ENCODE measurements at regions not wholly inside any gene's neighbourhood (a gene's known extent, or its start where the extent isn't known, plus 50 kb on each side); places are given as distances from the start of the nearest gene placed in this dataset.
"Not testable (repeated sequence)": the region's sequence is repeated elsewhere in the genome, so short reads cannot be mapped to it uniquely, and the experiment has no call there.

DNA sequence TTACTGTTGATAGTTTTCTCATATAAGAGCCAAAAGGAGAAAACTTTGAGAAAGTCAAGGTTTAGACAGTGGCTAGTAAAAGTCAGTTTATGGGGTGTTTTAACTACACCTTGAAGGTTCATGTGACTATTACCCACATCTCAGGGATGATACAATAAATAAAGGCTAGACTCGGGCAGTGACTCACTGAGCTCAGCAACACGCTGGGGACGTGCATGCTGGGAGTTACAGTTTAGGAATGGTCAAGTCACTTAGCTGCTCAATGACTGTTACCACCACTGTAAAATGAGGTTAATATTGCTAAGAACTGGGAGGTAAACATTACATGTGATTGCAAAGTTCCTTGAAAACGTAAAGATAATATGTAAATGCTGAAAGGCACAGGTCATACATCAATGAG is 1254.4 kb upstream of the PHF14 start:
- TF ChIP-seq, protein P1, sequence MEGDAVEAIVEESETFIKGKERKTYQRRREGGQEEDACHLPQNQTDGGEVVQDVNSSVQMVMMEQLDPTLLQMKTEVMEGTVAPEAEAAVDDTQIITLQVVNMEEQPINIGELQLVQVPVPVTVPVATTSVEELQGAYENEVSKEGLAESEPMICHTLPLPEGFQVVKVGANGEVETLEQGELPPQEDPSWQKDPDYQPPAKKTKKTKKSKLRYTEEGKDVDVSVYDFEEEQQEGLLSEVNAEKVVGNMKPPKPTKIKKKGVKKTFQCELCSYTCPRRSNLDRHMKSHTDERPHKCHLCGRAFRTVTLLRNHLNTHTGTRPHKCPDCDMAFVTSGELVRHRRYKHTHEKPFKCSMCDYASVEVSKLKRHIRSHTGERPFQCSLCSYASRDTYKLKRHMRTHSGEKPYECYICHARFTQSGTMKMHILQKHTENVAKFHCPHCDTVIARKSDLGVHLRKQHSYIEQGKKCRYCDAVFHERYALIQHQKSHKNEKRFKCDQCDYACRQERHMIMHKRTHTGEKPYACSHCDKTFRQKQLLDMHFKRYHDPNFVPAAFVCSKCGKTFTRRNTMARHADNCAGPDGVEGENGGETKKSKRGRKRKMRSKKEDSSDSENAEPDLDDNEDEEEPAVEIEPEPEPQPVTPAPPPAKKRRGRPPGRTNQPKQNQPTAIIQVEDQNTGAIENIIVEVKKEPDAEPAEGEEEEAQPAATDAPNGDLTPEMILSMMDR (conservative IDR thresholded peaks at IDR 0.05), result no peak
- TF ChIP-seq EZH2 (IDR thresholded peaks at IDR 0.05; ENCODE audit: low read depth), result no peak
- no TSS peak for BruUV-seq (replicated peaks)
- Histone ChIP-seq H3K9me2 (ENCODE audit: insufficient read depth) (no peaks in the 10 kb centered on the region), H4K20me1 (ENCODE audit: insufficient read depth) (no peaks in the 10 kb centered on the region), H3K4me1 (replicated peaks; ENCODE audit: insufficient read depth) (no peaks in the 10 kb centered on the region), H3K79me2 (ENCODE audit: low read depth) (no peaks in the 10 kb centered on the region), H3K36me3 (ENCODE audit: low read depth) (no peaks in the 10 kb centered on the region), H3K4me2 (no peak overlapping the region), H3F3A (ENCODE audit: insufficient read depth, low read depth) (no peaks in the 10 kb centered on the region), H3K4me3 (no peak overlapping the region), H2AFZ (no peak overlapping the region; the same call in 1 of the 2 replicates), H3K27ac (no peak overlapping the region), H3K9me3 (ENCODE audit: insufficient read depth, low read depth) (no peaks in the 10 kb centered on the region), H3K27me3 (ENCODE audit: insufficient read depth, low read depth) (no peaks in the 10 kb centered on the region)
- ChIA-PET POLR2A (ENCODE audit: unreplicated experiment) (no interaction called here), CTCF (no interaction called here)
- intact Hi-C loops (cut with micrococcal nuclease; ENCODE audit: unreplicated experiment), result no loop called here
- no peak for DNase-seq

DNA sequence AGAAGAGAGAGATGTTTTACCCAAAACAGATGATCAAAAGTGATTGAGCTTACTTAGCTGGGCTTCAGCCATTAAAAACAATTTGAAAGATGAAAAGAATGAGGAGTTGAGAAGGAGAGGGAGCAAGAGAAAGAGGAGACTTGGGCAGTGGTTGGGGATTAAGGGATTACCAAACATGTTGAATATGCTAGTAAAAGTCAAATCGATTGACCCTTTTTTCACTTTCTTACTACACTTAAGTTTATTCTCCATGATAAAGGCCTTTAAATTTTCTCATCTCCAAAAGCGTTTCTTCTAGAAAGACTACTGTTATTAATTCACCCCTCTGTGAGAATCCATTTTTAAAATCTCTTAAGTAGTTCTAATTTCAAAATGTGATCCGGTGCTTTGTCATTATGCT is 1254.0 kb upstream of the PHF14 start:
- POLR2A ChIA-PET (ENCODE audit: unreplicated experiment), result no interaction called here
- H3K36me3 ChIP-seq (ENCODE audit: low read depth), result no peaks in the 10 kb centered on the region
- H3K4me2 ChIP-seq, result no peak overlapping the region
- H3F3A ChIP-seq (ENCODE audit: insufficient read depth, low read depth), result no peaks in the 10 kb centered on the region
- H3K27ac ChIP-seq, result no peak overlapping the region
- H3K4me1 ChIP-seq (replicated peaks; ENCODE audit: insufficient read depth), result no peaks in the 10 kb centered on the region
- H3K79me2 ChIP-seq (ENCODE audit: low read depth), result no peaks in the 10 kb centered on the region
- no TSS peak for BruUV-seq (replicated peaks)
- DNase-seq, result no peak
- H3K9me3 ChIP-seq (ENCODE audit: insufficient read depth, low read depth), result no peaks in the 10 kb centered on the region
- intact Hi-C loops (cut with micrococcal nuclease; ENCODE audit: unreplicated experiment), result no loop called here
- H2AFZ ChIP-seq, result no peak overlapping the region; the same call in 1 of the 2 replicates
- no peaks in the 10 kb centered on the region for H4K20me1 ChIP-seq (ENCODE audit: insufficient read depth)
- CTCF ChIA-PET, result no interaction called here
- H3K27me3 ChIP-seq (ENCODE audit: insufficient read depth, low read depth), result no peaks in the 10 kb centered on the region
- no peak overlapping the region for H3K4me3 ChIP-seq
- no peaks in the 10 kb centered on the region for H3K9me2 ChIP-seq (ENCODE audit: insufficient read depth)
- TF ChIP-seq EZH2 (IDR thresholded peaks at IDR 0.05; ENCODE audit: low read depth), result no peak
- TF ChIP-seq, protein P1 (conservative IDR thresholded peaks at IDR 0.05), result no peak

DNA sequence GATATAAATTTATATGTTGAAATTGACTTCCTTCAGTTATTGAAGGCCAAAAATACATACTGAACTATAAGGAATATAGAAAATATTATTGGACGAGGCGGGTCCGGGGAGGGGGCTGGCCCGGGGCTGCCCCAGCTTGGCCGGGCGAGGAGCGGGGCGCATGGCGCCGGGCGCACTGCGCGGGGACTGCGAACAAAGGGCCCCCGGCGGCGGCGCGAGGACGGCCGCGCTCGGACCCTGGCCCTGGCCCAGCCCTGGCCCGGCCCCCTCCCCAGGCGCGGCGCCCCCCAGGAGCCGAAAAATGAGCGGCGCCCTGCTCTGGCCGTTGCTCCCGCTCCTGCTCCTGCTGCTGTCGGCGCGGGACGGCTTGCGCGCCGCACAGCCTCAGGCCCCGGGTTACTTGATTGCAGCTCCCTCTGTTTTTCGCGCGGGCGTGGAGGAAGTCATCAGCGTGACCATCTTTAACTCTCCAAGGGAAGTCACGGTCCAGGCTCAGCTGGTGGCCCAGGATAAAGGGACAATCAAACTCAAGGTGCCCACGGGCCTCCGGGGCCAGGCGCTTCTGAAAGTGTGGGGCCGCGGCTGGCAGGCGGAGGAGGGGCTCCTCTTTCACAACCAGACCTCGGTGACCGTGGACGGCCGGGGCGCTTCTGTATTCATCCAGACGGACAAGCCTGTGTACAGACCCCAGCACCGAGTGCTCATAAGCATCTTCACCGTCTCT is 1247.6 kb upstream of the PHF14 start:
- H3K27ac ChIP-seq; CTCF ChIA-PET; H3K27me3 ChIP-seq (ENCODE audit: insufficient read depth, low read depth); H3K9me2 ChIP-seq (ENCODE audit: insufficient read depth); BruUV-seq (replicated peaks); H3K4me2 ChIP-seq; H3K79me2 ChIP-seq (ENCODE audit: low read depth); H3F3A ChIP-seq (ENCODE audit: insufficient read depth, low read depth); H3K36me3 ChIP-seq (ENCODE audit: low read depth); POLR2A ChIA-PET (ENCODE audit: unreplicated experiment); H3K9me3 ChIP-seq (ENCODE audit: insufficient read depth, low read depth); DNase-seq; H3K4me1 ChIP-seq (replicated peaks; ENCODE audit: insufficient read depth); intact Hi-C loops (cut with micrococcal nuclease; ENCODE audit: unreplicated experiment); H4K20me1 ChIP-seq (ENCODE audit: insufficient read depth); H2AFZ ChIP-seq; H3K4me3 ChIP-seq: not testable (repeated sequence)

DNA sequence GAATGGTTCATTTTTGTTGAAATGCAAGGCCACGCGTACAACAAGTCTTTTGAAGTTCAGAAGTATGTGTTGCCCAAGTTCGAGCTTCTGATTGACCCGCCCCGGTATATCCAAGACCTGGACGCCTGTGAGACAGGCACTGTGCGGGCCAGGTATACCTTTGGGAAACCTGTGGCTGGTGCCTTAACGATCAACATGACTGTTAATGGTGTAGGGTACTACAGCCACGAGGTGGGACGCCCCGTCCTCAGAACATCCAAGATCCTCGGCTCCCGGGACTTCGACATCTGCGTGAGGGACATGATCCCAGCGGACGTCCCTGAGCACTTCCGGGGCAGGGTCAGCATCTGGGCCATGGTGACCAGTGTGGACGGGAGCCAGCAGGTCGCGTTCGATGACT is 1246.9 kb upstream of the PHF14 start:
- H3F3A ChIP-seq (ENCODE audit: insufficient read depth, low read depth); H3K27me3 ChIP-seq (ENCODE audit: insufficient read depth, low read depth); H3K36me3 ChIP-seq (ENCODE audit: low read depth); H3K9me3 ChIP-seq (ENCODE audit: insufficient read depth, low read depth); DNase-seq; POLR2A ChIA-PET (ENCODE audit: unreplicated experiment); H3K4me1 ChIP-seq (replicated peaks; ENCODE audit: insufficient read depth); BruUV-seq (replicated peaks); H3K79me2 ChIP-seq (ENCODE audit: low read depth); H4K20me1 ChIP-seq (ENCODE audit: insufficient read depth); H3K4me2 ChIP-seq; CTCF ChIA-PET; H3K27ac ChIP-seq; H3K9me2 ChIP-seq (ENCODE audit: insufficient read depth); H3K4me3 ChIP-seq; intact Hi-C loops (cut with micrococcal nuclease; ENCODE audit: unreplicated experiment); H2AFZ ChIP-seq: not testable (repeated sequence)

DNA sequence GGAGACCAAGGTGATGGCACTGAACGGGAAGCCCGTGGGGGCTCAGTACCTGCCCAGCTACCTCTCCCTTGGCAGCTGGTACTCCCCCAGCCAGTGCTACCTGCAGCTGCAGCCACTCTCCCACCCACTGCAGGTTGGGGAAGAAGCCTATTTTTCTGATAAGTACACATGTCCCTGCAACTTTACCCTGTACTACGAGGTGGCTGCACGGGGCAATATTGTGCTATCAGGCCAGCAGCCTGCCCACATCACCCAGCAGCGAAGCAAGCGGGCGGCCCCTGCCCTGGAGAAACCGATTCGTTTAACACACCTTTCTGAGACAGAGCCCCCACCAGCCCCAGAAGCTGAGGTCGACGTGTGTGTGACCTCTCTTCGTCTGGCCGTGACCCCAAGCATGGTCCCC is 1246.2 kb upstream of the PHF14 start:
- BruUV-seq (replicated peaks); intact Hi-C loops (cut with micrococcal nuclease; ENCODE audit: unreplicated experiment); H3K4me1 ChIP-seq (replicated peaks; ENCODE audit: insufficient read depth); H4K20me1 ChIP-seq (ENCODE audit: insufficient read depth); H3K79me2 ChIP-seq (ENCODE audit: low read depth); CTCF ChIA-PET; POLR2A ChIA-PET (ENCODE audit: unreplicated experiment); H3K9me3 ChIP-seq (ENCODE audit: insufficient read depth, low read depth); H3K4me2 ChIP-seq; H3F3A ChIP-seq (ENCODE audit: insufficient read depth, low read depth); H3K9me2 ChIP-seq (ENCODE audit: insufficient read depth); H3K4me3 ChIP-seq; H3K27ac ChIP-seq; H2AFZ ChIP-seq; H3K36me3 ChIP-seq (ENCODE audit: low read depth); H3K27me3 ChIP-seq (ENCODE audit: insufficient read depth, low read depth); DNase-seq: not testable (repeated sequence)

DNA sequence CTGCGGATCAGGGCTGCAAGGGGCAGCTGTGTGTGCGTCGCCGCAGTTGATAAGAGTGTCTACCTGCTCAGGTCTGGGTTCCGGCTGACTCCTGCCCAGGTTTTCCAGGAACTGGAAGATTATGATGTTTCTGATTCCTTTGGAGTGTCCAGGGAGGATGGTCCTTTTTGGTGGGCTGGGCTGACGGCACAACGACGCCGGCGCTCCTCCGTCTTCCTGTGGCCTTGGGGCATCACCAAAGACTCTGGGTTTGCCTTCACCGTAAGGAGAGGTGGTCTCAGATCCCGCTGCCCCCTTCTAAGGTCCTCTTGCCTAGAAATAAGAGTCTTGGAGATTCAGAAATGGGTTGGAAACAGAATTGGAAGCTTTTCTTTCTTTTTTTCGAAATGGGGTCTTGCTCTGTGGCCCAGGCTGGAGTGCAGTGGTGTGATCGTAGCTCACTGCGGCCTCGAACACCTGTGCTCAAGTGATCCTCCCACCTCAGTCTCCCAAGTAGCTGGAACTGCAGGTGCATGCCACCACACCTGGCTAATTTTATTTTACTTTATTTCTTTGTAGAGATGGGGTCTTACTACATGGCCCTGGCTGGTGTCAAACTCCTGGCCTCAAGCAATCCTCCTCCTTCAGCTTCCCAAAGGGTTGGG is 1245.5 kb upstream of the PHF14 start:
- DNase-seq; H3K27ac ChIP-seq; H4K20me1 ChIP-seq (ENCODE audit: insufficient read depth); H3K4me1 ChIP-seq (replicated peaks; ENCODE audit: insufficient read depth); H3F3A ChIP-seq (ENCODE audit: insufficient read depth, low read depth); H3K4me3 ChIP-seq; intact Hi-C loops (cut with micrococcal nuclease; ENCODE audit: unreplicated experiment); H3K9me2 ChIP-seq (ENCODE audit: insufficient read depth); BruUV-seq (replicated peaks); POLR2A ChIA-PET (ENCODE audit: unreplicated experiment); H3K79me2 ChIP-seq (ENCODE audit: low read depth); H3K4me2 ChIP-seq; H3K9me3 ChIP-seq (ENCODE audit: insufficient read depth, low read depth); H3K36me3 ChIP-seq (ENCODE audit: low read depth); CTCF ChIA-PET; H3K27me3 ChIP-seq (ENCODE audit: insufficient read depth, low read depth); H2AFZ ChIP-seq: not testable (repeated sequence)
